ENCODE measurements at regions not wholly inside any gene's neighbourhood (a gene's known extent, or its start where the extent isn't known, plus 50 kb on each side); places are given as distances from the start of the nearest gene placed in this dataset.

DNA sequence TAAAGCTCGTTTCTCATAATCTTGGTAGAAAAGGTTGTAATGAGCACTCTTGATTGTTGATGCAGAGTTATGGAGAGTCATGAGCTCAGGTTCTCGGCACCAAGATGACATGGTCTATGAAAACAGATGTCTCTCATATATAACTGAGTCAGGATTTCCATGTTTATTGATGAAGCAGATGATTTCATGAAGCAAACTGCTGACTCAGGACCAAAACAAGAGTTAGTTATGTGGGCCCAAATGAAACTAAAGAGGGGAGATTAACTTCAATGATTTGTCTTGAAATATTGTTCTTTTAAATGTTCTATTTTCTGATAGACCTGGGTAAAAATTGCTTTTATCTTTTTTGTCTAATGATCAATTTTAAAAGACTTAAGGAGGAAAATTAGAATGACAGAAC is 258.6 kb upstream of the CTNND2 start:
- no peak for TF ChIP-seq POLR2AphosphoS5 (IDR thresholded peaks at IDR 0.05)
- no peak for TF ChIP-seq CTCF (IDR thresholded peaks at IDR 0.05 in 8 of 11, conservative IDR thresholded peaks at IDR 0.05 in 3 of 11)
